NCI-H345 (cell line): ENCODE measurements at regions not wholly inside any gene's neighbourhood (a gene's known extent, or its start where the extent isn't known, plus 50 kb on each side); places are given as distances from the start of the nearest gene placed in this dataset.
"Not testable (repeated sequence)": the region's sequence is repeated elsewhere in the genome, so short reads cannot be mapped to it uniquely, and the experiment has no call there.

Experiments
- DNase-seq: peaks from one replicate; lab custom pipeline; 2025; lab: John Stamatoyannopoulos, UW

DNA sequence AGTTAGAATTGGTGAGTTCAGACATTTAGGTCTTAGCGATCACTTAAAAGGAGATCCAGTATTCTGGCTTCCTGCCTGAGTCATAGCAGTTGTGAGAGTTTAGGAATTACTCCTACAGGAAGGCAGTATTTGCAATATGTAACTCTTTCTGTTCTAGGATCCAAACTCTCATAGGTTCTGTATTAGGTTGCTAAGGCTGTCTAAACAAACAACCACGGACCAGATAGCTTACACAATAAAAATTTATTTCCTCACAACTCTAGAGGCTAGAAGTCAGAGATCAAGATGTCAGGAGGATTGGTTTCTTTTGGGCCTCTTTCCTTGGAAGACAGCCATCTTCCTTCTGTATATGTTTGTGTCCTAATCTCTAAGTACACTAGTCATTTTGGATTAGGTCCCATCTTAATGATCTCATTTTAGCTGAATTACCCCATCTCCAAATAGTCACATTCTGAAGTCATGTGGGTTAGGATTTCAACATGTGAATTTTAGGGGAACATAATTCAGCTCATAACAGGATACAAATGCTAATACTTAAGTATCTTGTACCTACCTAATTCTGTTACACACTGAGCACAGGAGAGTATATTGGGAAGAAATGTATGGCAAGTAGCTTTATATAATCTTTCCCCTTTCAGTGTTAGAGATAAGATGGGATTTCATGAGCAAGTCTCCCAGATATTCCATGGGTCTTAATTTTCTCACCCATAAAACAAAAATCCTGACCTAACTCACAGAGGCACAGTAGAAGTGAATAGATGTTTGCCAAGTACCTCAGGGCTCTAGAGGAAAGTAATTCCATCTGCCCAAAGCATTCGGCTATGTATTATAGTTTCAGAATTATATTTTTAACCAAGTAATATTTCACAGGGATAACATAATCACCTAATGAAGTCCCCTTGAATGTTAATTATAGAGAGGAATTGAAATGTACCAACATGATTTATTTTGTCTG lies 144.4 kb downstream of the PTBP2 start:
- DNase-seq = no peak

DNA sequence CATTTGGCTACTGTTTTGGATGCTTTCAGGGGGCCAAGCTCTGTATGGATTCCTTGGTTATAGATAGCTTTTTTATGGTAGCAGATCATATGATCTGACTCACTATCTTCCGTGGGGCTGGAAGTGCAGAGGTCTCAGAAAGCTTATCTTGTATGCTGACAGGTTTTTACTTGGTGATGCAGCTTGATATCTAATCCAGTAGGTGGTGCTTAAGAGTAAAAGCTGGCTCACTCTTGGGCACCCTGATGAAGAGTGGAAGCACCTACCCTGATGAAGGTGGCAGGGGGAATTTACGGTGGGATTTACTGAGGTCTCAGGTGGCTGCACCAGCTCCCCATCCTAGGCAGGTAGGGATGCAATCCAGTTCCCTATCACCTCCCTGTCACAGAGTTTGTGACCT lies 151.2 kb downstream of the PTBP2 start:
- no peak for DNase-seq

DNA sequence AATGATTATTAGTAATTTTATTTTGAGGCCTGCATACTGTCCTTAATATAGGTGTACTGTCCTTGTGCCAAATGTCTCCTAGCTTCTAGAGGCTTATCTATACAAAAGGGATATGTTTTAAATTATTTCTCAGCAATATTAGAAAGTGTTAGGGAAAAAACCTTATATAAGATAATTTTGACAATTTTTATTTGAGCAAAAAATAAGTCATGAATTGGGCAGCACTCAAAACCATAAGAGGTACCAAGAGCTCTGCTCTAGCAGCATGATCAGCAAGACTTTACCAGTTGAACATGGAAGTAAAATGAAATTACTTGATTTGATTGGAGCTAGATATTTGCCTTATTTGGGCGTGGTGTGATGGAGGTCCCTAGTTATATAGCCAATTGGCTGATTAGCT lies 157.1 kb downstream of the PTBP2 start:
- no peak for DNase-seq

DNA sequence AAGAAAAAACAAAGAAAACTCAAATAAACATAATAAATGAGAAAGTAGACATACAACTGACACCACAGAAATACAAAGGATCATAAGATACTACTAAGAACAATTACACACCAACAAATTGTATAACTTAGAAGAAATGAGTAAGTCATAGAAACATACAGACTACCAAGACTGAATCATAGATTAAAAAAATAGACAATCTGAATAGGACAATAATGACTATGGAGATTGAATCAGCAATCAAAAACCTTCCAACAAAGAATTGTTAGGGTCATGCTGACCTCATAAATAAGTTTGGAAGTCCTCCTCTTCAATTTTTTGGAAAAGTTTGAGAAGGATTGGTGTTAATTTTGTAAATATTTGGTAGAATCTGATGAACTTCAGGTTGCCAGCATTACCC lies 159.0 kb downstream of the PTBP2 start:
- no peak for DNase-seq

DNA sequence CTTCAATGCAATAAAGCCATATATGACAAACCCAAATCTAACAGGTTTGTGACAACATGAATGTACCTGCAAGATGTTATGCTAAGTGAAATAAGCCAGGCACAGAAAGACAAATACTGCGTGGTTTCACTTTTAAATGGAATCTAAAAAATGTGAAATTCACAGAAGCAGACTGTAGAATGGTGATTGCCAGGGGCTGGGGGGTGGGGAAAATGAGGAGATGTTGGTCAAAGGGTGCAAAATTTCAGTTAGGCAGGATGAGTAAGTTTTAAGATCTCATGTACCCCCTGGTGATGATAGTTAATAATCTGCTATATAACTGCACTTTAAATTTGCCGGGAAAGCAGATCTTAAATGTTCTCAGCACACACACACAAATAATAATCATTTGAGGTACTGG lies 160.5 kb downstream of the PTBP2 start:
- DNase-seq = no peak

DNA sequence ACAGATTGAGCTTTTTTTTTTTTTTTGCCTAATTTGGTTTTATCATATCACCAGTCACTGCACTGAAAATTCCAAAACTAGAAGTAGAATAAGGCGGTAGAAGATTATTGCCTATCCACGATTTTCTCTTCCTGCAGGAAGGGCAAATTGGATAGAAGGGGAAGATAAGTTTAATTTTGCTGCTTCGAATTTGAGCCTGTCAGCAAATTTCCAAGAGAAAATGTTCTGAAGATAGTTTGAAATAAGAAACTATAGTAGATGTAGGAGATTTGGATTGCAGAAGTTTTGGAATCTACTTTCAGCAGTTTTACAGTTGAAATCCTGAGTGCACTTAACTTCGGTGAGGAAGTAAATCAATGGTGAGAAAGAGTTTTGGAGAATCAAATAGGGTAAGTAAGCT lies 164.9 kb downstream of the PTBP2 start:
- DNase-seq = no peak

DNA sequence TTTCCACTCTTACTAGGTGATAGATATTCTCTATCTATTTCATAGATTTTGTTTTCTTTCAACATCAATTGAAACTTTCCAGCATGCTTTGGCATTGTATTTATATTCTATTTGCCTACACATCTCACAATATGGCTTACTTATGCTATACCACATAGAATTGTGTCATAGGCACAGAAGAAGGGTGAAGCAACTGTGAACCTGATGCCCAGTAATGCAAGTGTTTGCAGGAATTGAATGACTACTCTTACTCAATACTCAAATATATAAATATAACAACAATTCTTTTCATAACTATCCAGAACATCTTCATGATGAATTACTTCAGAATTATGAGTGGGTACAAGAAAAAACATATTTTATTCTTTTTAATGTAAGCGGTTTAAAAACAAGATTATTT lies 165.9 kb downstream of the PTBP2 start:
- DNase-seq = no peak

DNA sequence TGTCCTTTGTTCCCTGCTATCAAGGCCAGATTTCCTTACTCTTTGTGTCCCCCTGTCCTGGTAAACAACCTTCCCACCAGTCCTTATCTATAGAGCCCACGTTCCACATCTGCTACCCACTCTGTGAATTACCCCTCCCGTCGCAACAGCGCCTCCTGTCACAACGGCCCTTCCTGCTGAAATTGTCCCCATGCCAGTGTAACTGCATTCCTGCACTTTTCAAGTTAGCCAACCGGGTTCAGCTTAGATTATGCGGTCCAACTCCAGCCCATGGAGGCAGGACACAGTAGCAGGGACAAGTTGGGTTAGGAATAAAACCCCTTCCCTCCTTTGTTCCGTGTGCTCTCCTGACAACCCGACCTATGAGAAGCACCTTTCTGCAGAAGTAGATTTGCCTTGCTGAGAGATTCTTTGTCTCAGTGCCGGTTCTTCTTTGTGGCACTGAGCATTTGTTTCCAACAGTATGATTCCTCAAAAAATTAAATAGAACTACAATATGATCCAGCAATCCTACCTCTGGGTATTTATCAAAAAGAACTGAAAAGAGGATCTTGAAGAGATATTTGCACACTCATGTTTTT lies 180.3 kb downstream of the PTBP2 start:
- DNase-seq = no peak

DNA sequence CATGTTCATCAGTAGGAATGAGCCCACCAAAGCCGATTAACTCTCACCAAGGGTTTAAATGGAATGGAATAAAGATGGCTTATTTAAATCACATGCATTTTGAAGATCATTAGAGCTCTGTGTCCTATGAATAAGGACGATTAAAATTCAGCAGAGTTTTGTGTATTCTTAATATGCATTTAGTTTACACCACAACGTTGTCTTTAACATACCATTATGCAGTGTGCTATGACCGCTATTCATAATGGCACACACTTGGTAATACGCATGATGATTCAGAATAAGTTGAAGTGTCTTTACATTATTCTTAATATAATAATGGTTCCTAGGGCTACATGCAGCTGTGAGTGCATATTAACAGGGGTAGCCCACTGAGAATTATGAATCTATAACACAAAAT lies 190.7 kb downstream of the PTBP2 start:
- no peak for DNase-seq

DNA sequence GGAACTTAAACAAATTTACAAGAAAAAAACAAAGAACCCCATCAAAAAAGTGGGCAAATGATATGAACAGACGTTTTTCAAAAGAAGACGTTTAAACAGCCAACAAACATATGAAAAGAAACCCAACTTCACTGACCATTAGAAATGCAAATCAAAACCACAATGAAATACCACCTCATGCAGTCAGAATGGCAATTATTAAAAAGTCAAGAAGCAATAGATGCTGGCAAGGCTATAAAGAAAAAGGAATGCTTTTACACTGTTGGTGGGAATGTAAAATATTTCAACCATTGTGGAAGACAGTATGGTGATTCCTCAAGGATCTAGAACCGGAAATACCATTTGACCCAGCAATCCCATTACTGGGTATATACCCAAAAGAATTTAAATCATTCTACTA lies 194.1 kb downstream of the PTBP2 start:
- DNase-seq = not testable (repeated sequence)

DNA sequence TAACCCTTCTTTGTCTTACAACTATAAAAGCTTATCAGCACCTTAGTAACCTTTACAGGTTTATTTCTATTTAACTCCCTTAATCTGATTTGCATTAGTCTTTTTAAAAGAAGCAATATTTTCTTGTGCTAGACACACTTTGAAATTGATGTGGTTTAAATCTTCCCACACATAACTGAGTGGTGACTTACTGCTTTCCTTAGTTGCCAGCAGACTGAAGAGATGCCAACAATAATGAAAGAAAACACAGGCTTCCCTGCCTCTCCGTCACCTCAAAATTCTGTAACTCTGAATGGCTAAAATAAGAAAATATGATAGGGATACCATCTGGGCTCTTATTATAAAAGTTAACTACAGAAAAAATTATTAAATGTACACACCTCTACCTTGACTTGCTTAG lies 196.8 kb downstream of the PTBP2 start:
- DNase-seq = no peak

DNA sequence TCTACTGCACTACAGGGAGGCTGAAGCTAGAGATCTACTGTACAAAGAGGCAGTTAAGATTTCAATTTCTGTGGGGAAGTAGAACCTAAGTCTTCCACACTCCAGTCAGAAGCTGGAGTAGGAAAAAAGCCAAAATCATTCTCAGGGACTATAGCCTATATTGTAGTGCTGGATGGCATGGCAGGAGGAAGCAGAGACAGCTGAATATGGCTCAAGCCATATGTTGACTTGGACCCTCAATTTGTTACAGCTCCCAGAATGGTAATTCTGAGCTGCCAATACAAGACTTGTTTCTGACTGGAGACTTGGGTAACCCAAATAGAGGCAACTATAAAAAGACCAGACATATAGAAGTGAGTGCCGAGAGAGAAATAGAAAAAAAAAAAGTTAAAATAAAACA lies 200.6 kb downstream of the PTBP2 start:
- no peak for DNase-seq

DNA sequence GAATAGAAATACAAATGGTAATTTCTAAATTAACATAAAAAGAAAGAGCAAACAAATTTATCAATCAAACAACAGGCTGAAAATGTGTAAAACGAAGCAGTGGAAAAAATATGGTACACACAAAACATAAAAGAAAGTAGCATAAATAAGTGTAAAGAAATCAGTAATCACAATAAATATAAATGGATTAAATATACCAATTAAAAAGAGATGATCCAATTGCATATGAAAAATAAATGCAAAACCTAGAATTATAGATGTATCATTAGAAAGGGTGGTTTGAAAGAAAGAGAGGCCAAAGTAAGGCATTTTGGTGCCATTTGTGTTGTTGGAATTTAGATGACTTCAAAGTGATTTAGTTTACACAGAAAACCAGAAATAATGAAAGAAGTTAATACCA lies 202.2 kb downstream of the PTBP2 start:
- DNase-seq = no peak

DNA sequence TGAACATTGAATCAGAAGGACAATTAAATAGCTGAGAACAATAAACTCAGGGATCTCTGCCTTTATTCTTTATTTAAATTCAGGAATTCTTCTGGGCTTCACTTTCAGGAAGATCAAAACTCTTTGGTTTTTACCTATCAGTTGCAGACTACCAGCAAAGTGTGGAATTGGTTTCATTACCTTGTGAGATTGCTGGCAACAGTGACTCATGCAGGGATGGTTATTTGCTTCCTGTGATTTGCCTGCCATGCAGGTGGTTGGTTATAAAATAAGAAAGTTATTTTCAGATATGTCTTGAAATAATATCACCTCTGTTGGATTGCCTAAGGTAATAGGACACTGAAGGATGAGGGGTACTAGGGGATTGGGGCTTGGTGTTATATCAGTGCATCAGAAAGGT lies 204.6 kb downstream of the PTBP2 start:
- DNase-seq = no peak

DNA sequence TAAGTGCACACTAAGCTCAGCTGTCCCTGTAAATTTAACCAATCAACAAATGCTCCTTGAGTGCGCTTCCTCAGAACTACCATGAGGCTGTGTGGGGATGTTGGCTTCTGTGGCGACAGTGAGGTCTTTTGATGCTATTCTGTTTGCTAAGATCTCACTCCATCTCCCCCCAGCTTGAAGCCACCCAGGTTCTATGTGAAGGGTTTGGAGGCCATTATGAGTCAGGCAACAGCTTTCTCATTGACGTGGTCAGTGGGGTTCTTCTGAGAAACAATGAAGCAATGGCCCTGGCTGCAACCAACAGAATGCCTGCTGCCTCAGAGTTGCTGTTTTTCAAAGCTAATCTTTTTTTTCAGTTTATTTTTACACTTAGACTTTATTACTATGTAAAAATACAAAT lies 205.5 kb downstream of the PTBP2 start:
- DNase-seq = no peak

DNA sequence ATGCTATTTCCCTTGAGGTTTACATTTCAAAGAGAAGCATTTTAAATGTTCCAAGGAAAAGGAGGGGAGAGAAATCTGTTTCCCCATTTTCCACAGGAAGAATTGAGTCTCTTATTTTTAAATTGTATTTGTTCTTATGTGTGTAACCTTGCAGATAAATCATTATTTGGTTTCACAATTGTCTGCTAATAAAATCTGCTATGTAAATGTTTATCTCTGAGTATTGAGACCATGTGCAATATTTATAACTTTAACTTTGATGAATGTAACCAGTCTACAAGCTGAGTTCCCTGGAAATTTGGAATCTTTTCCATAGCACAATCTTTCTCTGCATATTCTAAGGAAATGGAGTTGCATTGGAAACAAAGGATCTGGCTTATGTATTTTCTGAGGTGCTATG lies 209.6 kb downstream of the PTBP2 start:
- DNase-seq = no peak

DNA sequence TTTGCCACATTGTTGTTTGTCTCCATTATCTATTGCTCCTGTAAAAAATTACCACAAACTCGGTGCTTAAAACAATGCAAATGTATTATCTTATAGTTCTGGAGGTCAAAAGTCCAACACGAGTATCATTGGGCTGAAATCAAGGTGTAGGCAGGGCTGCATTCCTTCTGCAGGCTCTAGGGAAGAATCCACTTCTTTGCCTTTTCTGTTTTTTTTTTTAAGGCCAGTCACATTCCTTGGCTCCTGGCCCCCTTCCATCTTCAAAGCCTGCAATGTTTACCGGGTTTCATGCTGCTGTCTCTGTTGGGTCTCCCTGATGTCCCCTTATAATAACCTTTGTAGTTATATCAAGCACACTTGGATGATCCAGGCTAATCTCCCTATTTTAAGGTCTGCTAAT lies 212.7 kb downstream of the PTBP2 start:
- no peak for DNase-seq

DNA sequence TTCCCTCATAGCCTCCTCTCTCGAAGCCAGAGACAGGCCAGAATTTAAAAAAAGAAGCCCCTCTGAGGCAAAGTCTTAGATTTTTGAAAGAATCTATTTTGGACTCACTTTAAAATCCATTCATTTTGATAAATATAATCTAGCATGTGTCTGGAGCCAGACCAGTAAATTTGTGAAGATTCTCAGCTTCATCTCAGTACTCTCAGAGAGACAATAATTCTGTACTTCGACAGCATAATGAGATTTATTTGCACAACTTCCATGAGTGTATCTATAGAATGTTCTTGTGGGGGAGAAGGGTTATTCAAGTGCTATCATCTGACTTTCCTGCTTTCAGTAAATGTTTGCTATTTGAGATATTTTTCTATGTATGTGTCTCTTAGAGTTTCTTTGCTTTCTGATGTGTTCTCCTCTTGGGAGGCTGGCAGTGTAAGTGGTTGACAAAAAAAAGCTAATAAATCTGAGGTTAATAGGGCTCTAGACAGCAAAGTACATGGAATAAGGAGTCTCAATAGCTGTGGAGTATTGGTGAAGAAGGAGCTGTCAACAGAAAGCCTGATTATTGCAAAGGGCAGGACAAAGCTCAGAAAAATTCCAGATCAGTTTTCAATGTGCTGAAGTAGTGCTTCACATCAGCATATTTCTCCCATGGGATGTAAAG lies 223.0 kb downstream of the PTBP2 start:
- DNase-seq = no peak

DNA sequence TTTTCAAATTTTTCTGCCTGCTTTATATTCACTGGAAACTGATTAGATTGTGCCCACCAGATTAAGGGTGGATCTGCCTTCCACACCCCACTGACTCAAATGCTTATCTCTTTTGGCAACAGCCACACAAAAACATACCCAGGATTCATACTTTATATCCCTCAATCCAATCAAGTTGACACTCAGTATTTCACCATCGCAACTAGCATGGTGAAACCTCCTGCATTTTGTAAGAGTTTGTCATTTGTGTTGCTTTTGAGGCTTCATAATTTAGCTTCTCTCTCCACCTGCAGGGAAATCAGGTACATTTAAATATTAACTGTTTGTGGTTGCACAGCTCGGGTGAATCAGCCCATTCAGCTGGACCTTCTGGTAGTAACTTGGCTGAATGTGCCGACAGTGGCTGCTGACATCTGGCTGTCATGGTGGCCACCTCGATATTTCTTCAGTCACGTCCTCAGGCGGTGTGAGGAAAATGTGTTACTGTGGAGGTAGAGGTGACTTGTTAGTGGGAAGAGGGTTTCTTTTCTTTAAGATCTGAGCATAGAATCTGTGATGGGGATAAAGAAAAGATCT lies 224.0 kb downstream of the PTBP2 start:
- DNase-seq = no peak

DNA sequence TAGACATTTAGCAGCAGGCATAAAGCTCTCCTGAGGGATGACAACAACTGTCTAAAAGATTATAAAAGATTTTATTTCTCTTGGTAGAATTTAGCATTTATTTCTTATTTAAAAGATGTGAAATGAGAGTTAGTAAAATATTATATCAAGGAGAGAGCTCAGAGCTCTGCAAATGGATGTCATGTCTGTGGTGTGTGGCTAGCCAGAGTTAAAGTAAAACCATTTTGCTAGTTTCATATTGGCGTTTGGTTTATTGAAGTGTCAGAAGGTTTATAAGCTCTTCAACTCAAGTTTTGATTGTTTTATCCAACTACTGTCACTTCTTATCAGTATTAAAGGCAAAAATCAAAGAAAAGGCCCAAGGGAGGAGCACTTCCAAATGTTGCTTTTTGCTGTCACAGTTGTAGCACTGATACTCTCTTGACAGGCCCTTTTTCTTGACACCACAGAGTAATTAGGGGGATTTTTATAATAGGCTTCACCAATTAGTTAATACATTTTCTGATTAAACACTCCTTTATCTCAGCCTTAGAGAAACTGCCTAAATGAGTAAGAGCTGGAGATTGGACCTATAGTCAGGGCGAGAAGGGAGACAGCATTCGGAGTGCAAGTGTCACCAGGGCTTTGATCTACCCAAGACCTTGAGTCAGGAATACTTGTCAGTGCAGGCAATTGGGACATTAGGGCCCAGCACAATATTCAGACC lies 233.9 kb downstream of the PTBP2 start:
- DNase-seq = no peak

DNA sequence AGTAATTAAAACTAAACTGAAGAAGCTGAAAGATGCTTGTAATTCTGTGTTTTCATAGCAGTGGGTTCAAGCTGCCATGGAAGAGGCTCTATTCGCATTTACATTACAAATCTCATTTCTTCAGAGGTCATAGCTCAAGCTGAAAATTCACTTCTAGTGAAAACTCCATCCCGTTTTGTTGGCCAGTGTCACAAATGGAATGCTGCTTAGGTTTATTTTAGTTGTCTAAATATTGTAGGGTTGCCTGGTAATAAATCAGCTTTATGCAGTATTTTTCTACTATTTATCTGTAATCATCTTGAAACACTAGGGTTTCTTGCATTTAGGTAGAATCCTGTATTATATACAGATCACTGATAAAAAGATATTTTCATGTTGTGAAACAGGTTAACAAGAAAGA lies 240.6 kb downstream of the PTBP2 start:
- DNase-seq = no peak

DNA sequence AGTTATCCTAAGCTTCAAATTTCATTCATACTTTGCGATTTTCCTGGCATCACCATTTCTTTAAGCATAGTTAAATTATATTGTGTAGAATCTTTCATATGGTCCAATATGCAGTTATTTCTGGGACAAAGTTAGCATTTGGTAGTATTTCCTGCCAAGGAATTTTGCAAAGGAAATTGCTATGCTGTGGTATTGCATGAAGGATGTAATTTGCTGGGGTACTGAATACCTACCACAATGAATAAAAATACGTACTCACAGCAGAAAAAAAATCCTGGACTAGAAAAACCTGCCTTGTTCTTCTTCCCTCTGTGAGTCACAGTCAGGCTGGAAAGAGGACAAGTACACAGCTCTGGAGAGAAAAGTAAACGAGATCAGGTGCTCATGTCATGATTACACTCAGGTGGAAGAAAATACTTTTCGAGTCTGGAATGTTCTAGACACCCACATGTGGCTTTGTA lies 241.2 kb downstream of the PTBP2 start:
- peak; percentile 4 for DNase-seq
